Skin epidermis (tissue), 12 donors: ENCODE measurements at regions not wholly inside any gene's neighbourhood (a gene's known extent, or its start where the extent isn't known, plus 50 kb on each side); places are given as distances from the start of the nearest gene placed in this dataset.

Source experiments
- H3K27ac ChIP-seq, 21 experiments: fragments of 200-600 bp; sonication (generic) in 11 of 21; one replicate each; pipeline ENCODE4 v1.5.0; 2020; ENCODE audit warnings: mild to moderate bottlenecking in 3 of 21, inconsistent platforms in 2 of 21, moderate library complexity in 2 of 21
- H3K4me3 ChIP-seq, 7 experiments: fragments of 200-600 bp; sonication (generic) in 2 of 7; one replicate each; pipeline ENCODE4 v1.5.0; 2020; ENCODE audit warnings: inconsistent platforms in 2 of 7, mild to moderate bottlenecking in 2 of 7, moderate library complexity in 1 of 7

DNA sequence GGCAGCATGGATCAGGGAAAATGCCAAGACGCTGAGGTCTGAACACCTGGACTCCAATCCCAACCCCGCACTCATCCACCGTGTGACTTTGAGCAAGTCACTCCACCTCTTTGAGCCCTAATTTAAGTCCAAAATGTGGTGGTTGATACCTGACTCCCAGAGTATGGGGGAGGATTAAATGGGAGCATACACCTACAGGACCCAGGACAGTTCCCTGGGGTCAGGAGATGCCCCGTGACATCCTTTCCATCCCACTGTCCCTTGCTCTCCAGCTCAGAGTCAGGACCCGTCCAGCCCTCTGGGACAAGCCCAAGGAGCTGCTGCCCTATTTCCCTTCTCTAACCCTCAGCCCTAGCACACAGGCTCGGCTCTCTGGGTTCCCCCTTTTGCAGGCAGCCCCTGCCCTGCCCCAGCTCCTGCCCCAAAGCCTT lies 276.4 kb downstream of the XXYLT1 start:
- Histone ChIP-seq H3K4me3 (no peak overlapping the region), H3K27ac (no peak overlapping the region)

DNA sequence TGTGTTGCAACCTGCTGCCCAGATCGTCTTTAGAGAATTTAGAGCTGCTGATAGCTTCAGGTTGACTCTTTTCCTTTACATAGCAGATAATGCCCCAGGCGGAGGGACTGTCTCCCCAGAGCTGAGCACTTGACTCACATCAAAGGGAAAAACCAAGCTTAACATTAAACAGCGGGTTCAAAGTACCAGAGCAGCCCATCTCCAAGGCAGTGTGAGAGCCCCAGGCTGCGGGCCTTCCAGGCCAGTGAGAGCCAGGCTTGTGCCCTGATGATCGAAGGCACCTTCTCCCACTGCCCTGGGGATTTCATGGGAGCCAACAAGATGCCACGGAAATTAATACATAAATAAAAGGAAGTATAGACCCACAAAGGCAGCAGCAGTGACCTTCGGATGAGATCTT lies 275.6 kb downstream of the XXYLT1 start:
- H3K27ac ChIP-seq: no peak overlapping the region
- no peak overlapping the region for H3K4me3 ChIP-seq

DNA sequence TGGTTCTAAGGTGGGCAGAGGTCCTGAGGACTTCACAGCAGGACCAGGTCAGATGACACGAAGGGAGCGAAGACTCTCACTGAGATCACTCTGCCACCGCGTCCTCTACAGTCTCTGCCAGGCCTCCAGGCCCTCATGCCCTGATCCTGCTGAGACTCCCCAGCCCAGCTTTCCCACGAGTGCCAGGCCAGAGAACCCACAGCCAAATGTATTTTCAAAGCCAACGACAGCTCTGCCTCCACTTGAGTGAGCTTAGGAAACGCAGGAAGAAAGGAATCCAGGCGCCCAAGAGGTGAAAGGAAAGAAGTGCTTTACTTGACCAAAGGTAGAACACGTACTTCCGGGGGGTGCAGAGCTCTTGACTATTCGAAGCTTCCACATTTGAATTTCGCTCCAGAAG lies 275.0 kb downstream of the XXYLT1 start:
- H3K27ac ChIP-seq: no peak overlapping the region

DNA sequence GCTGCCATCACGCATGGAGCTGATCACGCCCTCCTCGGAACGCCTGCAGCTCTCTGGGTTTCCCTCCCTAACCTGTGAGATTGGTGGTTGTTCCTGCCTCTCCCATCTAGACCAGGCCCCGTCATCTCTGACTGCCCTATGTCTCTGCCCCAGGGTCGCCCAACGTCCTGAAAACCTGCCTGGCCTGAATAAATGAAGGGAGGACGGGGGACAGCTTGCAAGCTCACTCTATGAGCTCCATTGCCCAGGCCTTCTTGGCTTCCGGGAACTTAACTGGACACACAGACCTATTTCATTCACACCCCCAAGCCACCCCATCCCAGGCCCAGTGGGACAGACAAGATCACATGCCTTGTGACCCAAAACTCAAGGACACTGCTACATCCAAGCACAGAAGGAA lies 274.2 kb downstream of the XXYLT1 start:
- H3K4me3 ChIP-seq: no peak overlapping the region
- H3K27ac ChIP-seq: no peak overlapping the region

More for the DNA sequence above, 275.0 kb downstream of the XXYLT1 start:
- no peak overlapping the region for H3K4me3 ChIP-seq

DNA sequence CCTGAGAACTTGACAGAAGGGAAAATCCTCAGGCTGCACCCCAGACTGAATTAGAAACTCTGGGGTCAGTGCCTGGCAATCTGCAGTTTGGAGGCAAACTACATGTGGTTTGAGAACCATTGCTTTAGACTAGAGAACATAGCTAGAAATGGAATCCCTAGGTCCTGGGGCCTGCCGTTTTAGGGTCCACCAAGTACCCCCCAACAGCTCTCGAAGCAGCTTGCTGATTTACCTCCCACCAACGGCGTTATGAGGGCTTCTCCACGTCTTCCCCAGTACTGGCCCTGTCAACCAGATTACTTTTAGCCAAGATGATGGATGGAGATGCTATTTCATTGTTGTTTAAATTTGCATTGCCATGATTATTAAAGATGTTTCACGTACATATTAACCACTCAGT lies 272.5 kb downstream of the XXYLT1 start:
- Histone ChIP-seq H3K27ac (no peak overlapping the region), H3K4me3 (no peak overlapping the region)

DNA sequence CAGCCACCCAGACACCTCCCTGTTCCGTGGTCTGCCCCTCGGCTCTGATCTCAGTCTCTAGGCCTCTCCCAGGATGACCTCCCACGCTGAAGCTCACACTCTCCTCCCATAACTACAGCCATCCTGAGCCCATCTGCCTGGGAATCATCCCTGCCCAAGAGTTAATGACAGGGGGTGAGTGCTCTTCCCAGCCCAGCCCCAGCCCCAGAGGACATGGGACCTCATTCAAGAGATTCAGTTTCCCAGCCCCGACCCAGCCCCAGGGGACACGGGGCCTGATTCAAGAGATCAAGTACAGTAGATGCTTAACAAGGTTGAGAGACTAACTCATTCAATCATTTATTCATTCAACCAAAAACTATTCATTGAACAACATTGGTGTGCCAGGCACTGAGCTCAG lies 272.0 kb downstream of the XXYLT1 start:
- Histone ChIP-seq H3K27ac (no peak overlapping the region), H3K4me3 (no peak overlapping the region)

DNA sequence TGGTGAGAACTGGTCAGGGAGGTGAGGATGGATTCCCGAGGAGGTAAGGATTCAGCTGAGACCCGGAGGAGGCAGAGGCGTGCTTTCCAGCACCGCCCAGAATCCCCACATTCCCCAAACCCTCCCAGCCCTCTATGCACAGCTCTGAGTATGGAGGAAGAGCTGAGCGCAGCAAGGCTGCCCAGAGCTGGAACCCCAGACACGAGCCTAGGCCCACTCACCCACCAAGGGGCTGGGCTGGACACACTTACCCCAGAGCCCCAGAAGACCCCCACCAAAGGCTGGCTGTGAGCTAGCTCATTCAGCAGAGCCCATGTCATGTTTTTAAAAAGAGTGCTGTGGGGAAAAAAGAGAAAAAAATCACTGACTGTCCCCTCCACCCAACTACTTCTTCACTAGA lies 271.5 kb downstream of the XXYLT1 start:
- no peak overlapping the region for H3K27ac ChIP-seq
- no peak overlapping the region for H3K4me3 ChIP-seq

DNA sequence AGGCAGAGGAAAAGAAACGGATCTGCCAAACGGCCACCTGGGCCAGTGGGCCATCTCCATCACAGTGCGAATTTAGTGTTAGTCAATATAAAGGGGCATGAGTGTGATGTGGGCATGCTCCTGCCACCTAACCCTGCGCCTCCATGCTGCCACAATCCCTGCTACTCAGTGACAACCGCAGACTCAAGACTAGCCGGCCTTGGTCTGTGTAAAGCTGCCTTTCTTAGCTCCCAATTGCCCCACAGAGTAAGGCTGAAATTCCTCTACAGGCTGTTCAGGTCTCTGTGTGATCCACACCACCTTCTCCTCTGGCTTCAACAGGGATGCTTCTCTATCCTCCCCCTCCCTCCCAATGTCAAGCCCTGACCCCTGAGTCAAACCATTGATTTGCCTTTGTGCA lies 269.7 kb downstream of the XXYLT1 start:
- Histone ChIP-seq H3K4me3 (no peak overlapping the region), H3K27ac (peak overlapping the region in 1 of 21 experiments; percentile 8)

DNA sequence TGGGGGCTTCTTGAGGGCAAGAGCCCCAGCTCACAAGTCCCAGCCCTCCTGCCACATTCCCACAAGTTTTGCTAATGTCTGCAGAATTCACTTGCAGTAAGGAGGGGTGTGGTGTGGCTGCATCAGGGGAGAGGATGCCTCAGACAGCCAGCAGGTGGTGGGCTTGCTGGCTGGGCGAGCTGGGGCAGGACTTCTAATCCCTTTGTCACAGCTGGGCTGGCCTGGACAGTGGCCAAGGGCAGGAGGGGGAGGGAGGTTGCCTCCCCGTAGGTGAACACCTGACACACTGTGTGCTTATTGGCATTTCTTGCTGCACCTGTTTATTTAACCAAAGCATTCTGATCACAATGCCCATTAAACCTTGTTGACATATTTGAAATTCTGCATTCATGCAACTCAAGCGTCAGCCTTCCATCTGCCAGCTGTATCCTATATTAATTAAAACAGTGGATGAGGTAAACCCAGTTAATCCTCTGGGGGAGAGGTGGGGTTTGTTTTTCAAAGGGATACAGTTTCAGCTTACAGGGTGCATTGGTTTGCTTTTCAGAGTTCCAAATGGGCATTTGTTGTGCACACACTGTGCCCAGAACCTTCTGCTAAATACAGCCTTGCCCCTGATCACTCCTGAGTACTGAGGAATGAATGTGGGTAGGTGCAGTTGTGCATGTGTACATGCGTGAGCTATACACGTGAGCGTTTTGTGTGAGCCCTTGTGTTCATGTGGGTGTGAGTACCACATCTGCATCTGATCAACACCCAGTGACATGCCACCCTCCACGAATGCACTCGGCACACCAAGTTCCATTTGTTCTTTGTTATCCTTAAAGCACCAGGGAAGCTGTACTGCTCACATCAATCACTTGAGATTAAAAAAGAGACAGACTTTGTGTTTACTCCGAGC lies 268.7 kb downstream of the XXYLT1 start:
- Histone ChIP-seq H3K27ac (peak overlapping the region in 12 of 21 experiments; percentile 12 to 68 (median 42)), H3K4me3 (no peak overlapping the region)

DNA sequence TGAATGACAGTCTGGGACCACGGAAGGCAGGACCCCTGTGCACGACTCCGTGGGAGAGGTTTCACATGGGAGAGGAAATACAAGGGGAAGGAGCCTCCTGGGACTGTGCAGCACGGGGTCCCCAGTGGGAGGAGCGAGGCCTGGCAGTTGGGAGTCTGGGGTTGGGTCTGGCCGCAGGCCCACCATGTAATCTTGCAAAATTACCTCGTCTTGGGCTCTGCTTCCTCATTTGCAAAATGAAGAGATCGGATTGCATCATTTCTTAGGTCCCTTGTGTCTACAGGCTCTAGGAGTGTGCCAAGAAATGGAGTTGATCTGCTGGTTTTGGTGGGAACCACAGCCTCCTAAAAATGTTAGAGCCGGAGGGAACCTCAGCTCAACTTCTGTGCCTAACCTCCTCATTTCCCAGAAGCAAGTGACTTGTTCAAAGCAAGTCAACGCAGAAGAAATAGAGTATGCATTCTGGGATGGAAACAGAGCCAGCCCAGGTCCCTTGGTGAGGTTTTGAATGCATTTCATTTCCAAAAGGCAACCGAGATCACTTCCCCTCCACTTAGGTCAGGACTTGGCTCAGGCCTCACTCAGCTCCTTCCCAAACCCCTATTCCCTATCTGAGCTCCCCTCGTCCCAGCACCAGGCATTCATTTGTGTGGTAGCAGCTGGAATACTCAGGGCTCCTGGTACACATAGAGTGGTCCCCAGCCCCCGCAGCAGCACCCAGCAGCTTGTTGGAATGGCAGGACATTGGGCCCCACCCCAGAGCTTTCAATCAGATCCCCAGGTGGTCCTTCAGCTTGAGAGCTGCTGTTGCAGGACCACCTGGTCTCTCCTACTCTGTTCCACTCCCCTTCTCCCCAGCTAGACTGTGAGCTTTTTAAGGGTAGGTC lies 267.7 kb downstream of the XXYLT1 start:
- peak overlapping the region in 14 of 21 experiments; percentile 12 to 68 (median 42) for H3K27ac ChIP-seq
- H3K4me3 ChIP-seq: no peak overlapping the region

DNA sequence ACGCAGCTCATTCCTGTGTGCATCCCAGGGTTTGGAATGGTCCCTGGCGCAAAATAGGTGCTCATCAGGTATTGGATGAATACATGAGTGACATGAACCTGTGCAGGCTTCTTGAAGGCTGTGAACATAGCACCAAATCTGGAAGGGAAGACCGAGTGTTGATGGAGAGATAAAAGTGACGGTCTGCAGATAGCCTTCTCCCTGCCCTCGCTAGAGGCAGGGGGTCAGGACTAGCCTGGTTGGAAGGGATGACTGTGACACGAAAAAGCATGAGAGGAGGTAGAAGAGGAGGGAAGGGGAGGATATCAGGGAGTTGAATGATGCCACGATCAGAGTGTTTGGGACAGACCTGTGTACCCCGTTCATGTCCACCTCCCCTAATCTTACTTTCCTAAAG lies 267.1 kb downstream of the XXYLT1 start:
- H3K27ac ChIP-seq: peak overlapping the region in 6 of 21 experiments; percentile 12 to 53 (median 34)

DNA sequence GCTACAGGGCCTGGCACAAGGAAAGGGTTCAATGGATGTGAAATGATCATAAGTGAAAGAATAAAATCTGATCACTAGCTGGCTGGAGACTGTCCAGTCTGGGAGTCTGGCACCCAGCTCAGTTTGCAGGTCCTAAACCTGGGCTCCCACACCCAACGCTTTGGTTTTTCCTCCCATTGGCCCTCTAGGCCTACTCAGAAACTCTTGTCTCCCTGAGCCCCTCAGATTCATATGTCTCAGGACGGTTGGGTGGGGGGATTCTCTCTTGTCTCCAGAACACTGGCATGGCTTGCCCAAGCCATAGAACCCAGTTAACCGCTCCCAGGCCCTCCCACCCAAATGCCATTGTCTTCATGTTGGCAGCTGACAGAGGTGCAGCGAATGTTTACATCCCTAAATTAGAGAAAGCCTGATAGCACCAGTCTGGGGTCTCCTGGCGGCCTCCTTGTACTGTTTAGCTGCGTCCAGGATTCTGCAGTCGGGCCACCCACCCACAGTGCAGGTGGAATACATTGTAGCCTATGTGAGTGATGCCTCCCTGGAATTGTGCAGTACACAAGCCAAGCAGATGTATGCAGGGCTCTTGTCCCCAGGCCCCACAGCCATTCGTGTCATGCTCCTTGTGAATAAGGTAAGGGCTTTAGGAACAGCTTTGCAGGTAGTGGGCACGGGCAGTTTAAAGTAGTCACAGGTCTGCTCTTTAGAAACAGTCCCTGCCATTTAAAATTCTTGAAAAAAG lies 266.3 kb downstream of the XXYLT1 start:
- Histone ChIP-seq H3K4me3 (no peak overlapping the region), H3K27ac (no peak overlapping the region)

More for the DNA sequence above, 267.1 kb downstream of the XXYLT1 start:
- H3K4me3 ChIP-seq: no peak overlapping the region

DNA sequence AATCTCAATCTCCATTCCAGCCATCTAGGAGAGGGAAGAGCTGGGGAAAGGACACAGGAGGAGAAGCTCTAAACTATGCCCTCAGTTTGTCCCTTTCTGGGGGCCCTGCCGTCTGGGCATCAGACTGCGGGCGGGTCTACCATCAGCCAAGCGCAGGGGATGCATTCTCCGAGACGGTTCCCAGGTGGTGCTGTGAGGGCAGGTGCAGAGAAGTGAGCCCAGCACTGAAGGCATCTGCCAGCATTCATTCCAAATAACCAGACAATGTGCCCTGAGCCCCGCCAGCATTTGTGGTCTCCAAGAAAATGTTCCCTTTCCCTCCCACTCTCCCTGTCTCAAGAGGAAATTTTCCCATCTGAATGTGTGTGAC lies 265.7 kb downstream of the XXYLT1 start:
- Histone ChIP-seq H3K4me3 (no peak overlapping the region), H3K27ac (no peak overlapping the region)

DNA sequence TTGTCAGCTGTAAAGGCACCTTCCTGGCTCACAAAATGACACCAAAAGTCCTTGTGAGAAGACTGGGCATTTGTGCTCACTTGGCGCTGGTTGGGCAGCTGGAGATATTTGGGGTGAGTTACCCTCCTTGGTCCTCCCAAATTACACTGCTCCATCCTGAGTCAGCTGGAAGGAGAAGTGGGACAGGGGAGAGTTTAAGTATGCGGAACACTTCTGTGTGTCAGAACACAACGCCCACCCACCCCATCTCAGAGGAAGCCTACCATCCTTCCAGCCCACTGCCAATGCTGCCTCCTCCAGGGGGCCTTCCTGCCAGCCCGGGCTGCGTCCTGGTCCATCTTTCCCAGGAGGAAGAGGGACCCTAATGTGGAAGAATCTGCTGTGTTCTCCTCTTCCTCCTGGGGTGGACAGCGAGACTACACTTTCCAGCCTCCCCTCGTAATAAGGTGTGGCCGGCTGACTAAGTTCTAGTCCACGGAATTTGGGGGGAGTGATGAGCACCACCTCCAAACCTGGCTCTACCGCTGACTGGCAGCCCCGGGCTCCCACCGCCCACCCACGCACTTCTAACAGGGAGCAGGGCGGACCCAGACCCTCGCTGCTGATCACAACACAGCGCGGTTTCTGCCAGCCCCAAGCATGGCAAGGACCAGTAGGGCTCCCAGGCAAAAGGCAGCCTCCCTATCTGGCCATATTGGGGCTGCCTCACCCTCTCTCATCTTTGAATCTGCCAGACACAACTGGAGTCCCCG lies 265.0 kb downstream of the XXYLT1 start:
- no peak overlapping the region for H3K4me3 ChIP-seq
- H3K27ac ChIP-seq: no peak overlapping the region

DNA sequence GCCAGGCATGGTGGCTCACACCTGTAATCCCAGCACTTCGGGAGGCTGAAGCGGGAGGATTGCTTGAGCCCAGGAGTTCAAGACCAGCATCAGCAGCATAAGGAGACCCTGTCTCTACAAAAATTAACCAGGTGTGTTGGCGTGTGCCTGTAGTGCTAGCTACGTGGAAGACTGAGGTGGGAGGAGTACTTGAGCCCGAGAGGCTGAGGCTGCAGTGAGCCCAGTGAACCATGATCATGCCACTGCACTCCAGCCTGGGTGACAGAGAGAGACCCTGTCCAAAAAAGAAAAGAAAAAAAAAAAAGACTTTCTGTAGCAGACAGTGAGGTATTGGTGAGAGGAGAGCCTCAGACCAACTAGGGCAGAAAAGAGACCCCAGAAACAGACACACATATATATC lies 263.8 kb downstream of the XXYLT1 start:
- peak overlapping the region in 1 of 21 experiments; percentile 60 for H3K27ac ChIP-seq

DNA sequence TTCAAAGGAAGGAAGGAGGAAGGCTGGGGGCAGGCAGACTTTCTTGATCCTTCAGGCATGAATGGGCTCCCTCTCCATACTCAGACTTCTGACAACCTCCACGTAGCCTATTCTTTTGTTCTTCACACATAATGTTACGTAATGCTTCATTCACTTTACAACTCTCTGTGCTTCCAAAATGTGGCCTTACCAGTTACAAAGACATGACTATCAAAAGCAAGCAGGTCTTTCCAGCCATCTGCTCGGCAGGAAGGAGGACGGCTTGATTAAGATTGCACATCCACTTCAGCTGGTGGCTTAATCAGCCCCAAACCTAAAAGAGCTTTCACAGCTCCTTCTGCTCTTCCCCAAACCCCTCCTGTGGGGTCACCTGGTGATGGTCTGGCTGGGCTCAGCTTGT lies 263.2 kb downstream of the XXYLT1 start:
- Histone ChIP-seq H3K4me3 (no peak overlapping the region), H3K27ac (peak overlapping the region in 3 of 21 experiments; percentile 36 to 62 (median 60))

More for the DNA sequence above, 263.8 kb downstream of the XXYLT1 start:
- H3K4me3 ChIP-seq: no peak overlapping the region

DNA sequence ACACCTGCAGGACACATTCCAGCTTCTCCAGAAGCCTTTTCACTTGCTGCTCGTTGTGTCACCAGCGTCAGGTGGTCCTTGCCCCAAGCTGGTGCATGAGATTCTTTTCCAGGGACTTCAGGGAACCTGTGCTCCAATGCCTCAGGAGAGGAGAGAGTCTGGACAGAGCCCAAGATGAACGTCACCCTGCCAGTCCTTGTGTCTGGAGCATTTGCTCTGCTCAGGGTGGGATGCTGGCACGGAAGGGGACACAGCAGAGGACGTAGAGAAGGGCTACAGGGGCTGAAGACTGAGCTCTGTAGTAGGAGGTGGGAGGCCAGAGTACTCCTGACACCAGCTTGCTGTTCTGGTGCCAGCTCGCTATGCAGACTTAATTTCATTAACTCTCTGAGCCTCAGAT lies 262.1 kb downstream of the XXYLT1 start:
- Histone ChIP-seq H3K27ac (peak overlapping the region in 1 of 21 experiments; percentile 60), H3K4me3 (no peak overlapping the region)

DNA sequence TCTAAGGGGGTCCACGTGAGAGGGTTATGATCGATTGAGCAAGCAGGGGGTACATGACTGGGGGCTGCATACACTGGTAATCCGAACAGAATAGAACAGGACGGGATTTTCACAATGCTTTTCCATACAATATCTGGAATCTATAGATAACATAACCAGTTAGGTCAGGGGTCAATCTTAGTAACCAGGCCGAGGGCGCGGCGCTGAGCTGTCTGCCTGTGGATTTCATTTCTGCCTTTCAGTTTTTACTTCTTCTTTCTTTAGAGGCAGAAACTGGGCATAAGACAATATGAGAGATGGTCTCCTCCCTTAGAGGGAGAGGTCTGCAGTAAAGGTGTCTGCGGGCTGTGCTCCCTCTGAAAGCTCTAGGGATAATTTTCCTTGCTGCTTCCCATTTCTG lies 261.3 kb downstream of the XXYLT1 start:
- Histone ChIP-seq H3K4me3 (no peak overlapping the region), H3K27ac (no peak overlapping the region)

DNA sequence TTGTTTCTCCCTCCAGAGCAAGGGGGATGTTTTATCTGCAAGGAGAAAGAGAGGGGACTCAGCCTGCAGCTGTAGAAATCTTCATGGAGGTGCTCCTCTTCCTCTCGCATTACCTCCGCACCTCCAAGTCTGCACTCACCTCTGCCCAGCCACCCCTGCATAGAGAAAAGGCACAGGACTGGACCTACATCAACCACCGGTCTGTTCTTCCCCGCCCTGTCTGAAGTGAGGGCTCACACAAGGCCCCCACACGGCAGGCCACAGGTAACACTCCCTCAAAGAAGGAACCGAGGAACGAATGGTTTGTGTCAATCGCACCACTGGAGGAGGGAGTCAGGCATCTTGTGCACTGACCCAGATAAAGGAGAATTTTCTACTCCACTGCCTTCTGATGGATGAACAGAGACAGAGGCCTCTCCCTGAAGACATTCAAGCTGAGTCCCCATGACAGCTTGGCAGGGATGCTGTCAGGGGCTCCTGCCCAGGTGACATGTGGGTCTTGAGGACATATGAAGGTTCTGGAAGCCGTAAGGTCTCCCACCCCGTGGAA lies 260.3 kb downstream of the XXYLT1 start:
- no peak overlapping the region for H3K27ac ChIP-seq
- H3K4me3 ChIP-seq: no peak overlapping the region
